A673 (cell line): ENCODE measurements at regions not wholly inside any gene's neighbourhood (a gene's known extent, or its start where the extent isn't known, plus 50 kb on each side); places are given as distances from the start of the nearest gene placed in this dataset.

ENCODE experiments used
- BruUV-seq: library from RNA; stranded (reverse); fragments of 400-500 nt; replicated peaks from 2 replicates; lab custom pipeline; 2021; lab: Mats Ljungman, UMichigan
- CTCF ChIA-PET: fragments of 300-600 bp; sonication (Branson Sonifier 250); formaldehyde crosslinking; loops from one replicate; lab custom pipeline; 2022; ENCODE audit warnings: antibody characterized with exemption; lab: Charles Lee
- POLR2A ChIA-PET: fragments of 300-600 bp; sonication (Branson Sonifier 250); formaldehyde crosslinking; loops from one replicate; lab custom pipeline; 2022; ENCODE audit warnings: antibody characterized with exemption; ENCODE audit not compliant: low non-redundant PET; lab: Charles Lee
- DNase-seq: peaks from one replicate; pipeline ENCODE4 v3.0.0-alpha.2; 2015; ENCODE audit warnings: low spot score
- H3K27ac ChIP-seq: fragments of 200-600 bp; sonication (generic); 2 replicates; pipeline ENCODE4 v1.5.1; 2016; ENCODE audit warnings: mixed run types, low read depth, mild to moderate bottlenecking, mixed read lengths, antibody characterized with exemption, low read length; ENCODE audit not compliant: poor library complexity, severe bottlenecking
- H3K27me3 ChIP-seq: fragments of 200-600 bp; sonication (generic); replicated peaks from 2 replicates; pipeline ENCODE4 v1.6.1; 2017; ENCODE audit warnings: mixed run types, low read depth, mild to moderate bottlenecking, mixed read lengths, antibody characterized with exemption, low read length; ENCODE audit not compliant: insufficient read depth, poor library complexity
- H3K36me3 ChIP-seq: fragments of 200-600 bp; sonication (generic); 2 replicates; pipeline ENCODE4 v1.6.1; 2016; ENCODE audit warnings: mixed run types, mild to moderate bottlenecking, mixed read lengths, antibody characterized with exemption, low read length; ENCODE audit not compliant: insufficient read depth, poor library complexity, severe bottlenecking
- H3K4me1 ChIP-seq: fragments of 200-600 bp; sonication (generic); 2 replicates; pipeline ENCODE4 v1.6.1; 2017; ENCODE audit warnings: mixed run types, mild to moderate bottlenecking, mixed read lengths, antibody characterized with exemption, low read length; ENCODE audit not compliant: insufficient read depth, poor library complexity, severe bottlenecking
- H3K4me3 ChIP-seq: fragments of 200-600 bp; sonication (generic); 2 replicates; pipeline ENCODE4 v1.5.1; 2016; ENCODE audit warnings: low read depth, mixed run types, mild to moderate bottlenecking, mixed read lengths, low read length; ENCODE audit not compliant: poor library complexity, severe bottlenecking
- H3K9me3 ChIP-seq: fragments of 200-600 bp; sonication (generic); 2 replicates; pipeline ENCODE4 v1.6.1; 2016; ENCODE audit warnings: mixed run types, low read depth, mild to moderate bottlenecking, mixed read lengths, antibody characterized with exemption, low read length; ENCODE audit not compliant: poor library complexity, severe bottlenecking
- CTCF ChIP-seq: fragments of 300-800, 200-600 bp; sonication (generic); conservative IDR thresholded peaks from 2 replicates; pipeline ENCODE4 v1.5.1; 2017; ENCODE audit warnings: low read depth, mild to moderate bottlenecking, antibody characterized with exemption, low read length, moderate library complexity, mixed read lengths
- EZH2 ChIP-seq: fragments of 200-600 bp; sonication (generic); IDR thresholded peaks from 2 replicates; pipeline ENCODE4 v1.6.1; 2017; ENCODE audit warnings: borderline replicate concordance, low read depth, mild to moderate bottlenecking, mixed read lengths, antibody characterized with exemption, low read length; ENCODE audit not compliant: poor library complexity, severe bottlenecking
- intact Hi-C: fragments of 100-400 bp; cut with micrococcal nuclease; formaldehyde crosslinking; loops from one replicate; pipeline ENCODE4 v1.10.0; 2022; ENCODE audit not compliant: unreplicated experiment

GRCh38 chr2:47312491-47312850 lies 56.6 kb upstream of the EPCAM start:
- Histone ChIP-seq H3K36me3 (no peaks in the 10 kb centered on the region), H3K9me3 (no peaks in the 10 kb centered on the region), H3K4me1 (no peaks in the 10 kb centered on the region), H3K27ac (no peak overlapping the region), H3K4me3 (no peak overlapping the region), H3K27me3 (no peaks in the 10 kb centered on the region)
- BruUV-seq: no TSS peak
- intact Hi-C loops: no loop called here
- DNase-seq: no peak
- CTCF ChIA-PET: no interaction called here
- no peak for TF ChIP-seq EZH2
- TF ChIP-seq CTCF: no peak
- POLR2A ChIA-PET: no interaction called here

GRCh38 chr2:47311764-47312490 lies 57.2 kb upstream of the EPCAM start:
- H3K9me3 ChIP-seq: no peaks in the 10 kb centered on the region
- CTCF ChIA-PET: interaction anchor here (0.6 kb wide), 1 partner anchor 50 kb away, joined by 3 read pairs; no protein-coding TSS in a partner anchor
- no peak for TF ChIP-seq CTCF
- TF ChIP-seq EZH2: no peak
- DNase-seq: no peak
- H3K27me3 ChIP-seq: no peaks in the 10 kb centered on the region
- POLR2A ChIA-PET: no interaction called here
- intact Hi-C loops: no loop called here
- no TSS peak for BruUV-seq
- H3K36me3 ChIP-seq: no peaks in the 10 kb centered on the region
- no peaks in the 10 kb centered on the region for H3K4me1 ChIP-seq
- no peak overlapping the region for H3K4me3 ChIP-seq
- no peak overlapping the region for H3K27ac ChIP-seq

GRCh38 chr2:47310801-47311560 lies 58.1 kb upstream of the EPCAM start:
- no peak overlapping the region for H3K4me3 ChIP-seq
- POLR2A ChIA-PET: no interaction called here
- DNase-seq: no peak
- TF ChIP-seq CTCF (no peak), EZH2 (no peak)
- no peaks in the 10 kb centered on the region for H3K9me3 ChIP-seq
- H3K4me1 ChIP-seq: no peaks in the 10 kb centered on the region
- no peak overlapping the region for H3K27ac ChIP-seq
- CTCF ChIA-PET: interaction anchor here (0.6 kb wide), 2 partner anchors 13 to 49 kb away, joined by 3 read pairs; no protein-coding TSS in a partner anchor
- BruUV-seq: no TSS peak
- H3K36me3 ChIP-seq: no peaks in the 10 kb centered on the region
- intact Hi-C loops: no loop called here
- H3K27me3 ChIP-seq: no peaks in the 10 kb centered on the region
